GM18907 (cell line): ENCODE measurements at regions not wholly inside any gene's neighbourhood (a gene's known extent, or its start where the extent isn't known, plus 50 kb on each side); places are given as distances from the start of the nearest gene placed in this dataset.

Experiments used
- ATAC-seq: cut with Tn5 transposase; IDR thresholded peaks from one replicate; pipeline ENCODE4 v1.9.1; 2021; ENCODE audit warnings: mild to moderate bottlenecking, moderate library complexity; ENCODE audit not compliant: unreplicated experiment

GRCh38 chr3:107970993-107971580 lies 119.7 kb downstream of the CD47 start:
- no peak for ATAC-seq

- no peak for ATAC-seq
Measured at GRCh38 chr3:107969994-107970819, 120.6 kb downstream of the CD47 start.

GRCh38 chr3:107969525-107969924 lies 121.3 kb downstream of the CD47 start:
- no peak for ATAC-seq

- ATAC-seq, result no peak
Measured at GRCh38 chr3:107966276-107966675, 124.6 kb downstream of the CD47 start.

- ATAC-seq, result no peak
Measured at GRCh38 chr3:107965136-107965655, 125.6 kb downstream of the CD47 start.

GRCh38 chr3:107963581-107963980 lies 127.2 kb downstream of the CD47 start:
- no peak for ATAC-seq

GRCh38 chr3:107962946-107963345 lies 127.9 kb downstream of the CD47 start:
- no peak for ATAC-seq

GRCh38 chr3:107962037-107962436 lies 128.8 kb downstream of the CD47 start:
- ATAC-seq, result no peak

- ATAC-seq, result no peak
Measured at GRCh38 chr3:107959550-107960154, 131.2 kb downstream of the CD47 start.

- ATAC-seq, result no peak
Measured at GRCh38 chr3:107958146-107958545, 132.7 kb downstream of the CD47 start.

- no peak for ATAC-seq
Measured at GRCh38 chr3:107956991-107957900, 133.6 kb downstream of the CD47 start.

- no peak for ATAC-seq
Measured at GRCh38 chr3:107954845-107955244, 136.0 kb downstream of the CD47 start.

GRCh38 chr3:107953722-107954121 lies 137.1 kb downstream of the CD47 start:
- peak; percentile 59 for ATAC-seq

GRCh38 chr3:107951126-107951525 lies 139.7 kb downstream of the CD47 start:
- ATAC-seq, result no peak

GRCh38 chr3:107950417-107950816 lies 140.4 kb downstream of the CD47 start:
- no peak for ATAC-seq

GRCh38 chr3:107949394-107949970 lies 141.3 kb downstream of the CD47 start:
- no peak for ATAC-seq

GRCh38 chr3:107947203-107947602 lies 143.6 kb downstream of the CD47 start:
- ATAC-seq, result no peak

- no peak for ATAC-seq
Measured at GRCh38 chr3:107946700-107947099, 144.1 kb downstream of the CD47 start.

GRCh38 chr3:107945417-107946094 lies 145.3 kb downstream of the CD47 start:
- ATAC-seq, result no peak
